NCI-H2029 (cell line): ENCODE measurements at regions not wholly inside any gene's neighbourhood (a gene's known extent, or its start where the extent isn't known, plus 50 kb on each side); places are given as distances from the start of the nearest gene placed in this dataset.

Source experiments
- DNase-seq: peaks from one replicate; lab custom pipeline; 2025; lab: John Stamatoyannopoulos, UW

DNA sequence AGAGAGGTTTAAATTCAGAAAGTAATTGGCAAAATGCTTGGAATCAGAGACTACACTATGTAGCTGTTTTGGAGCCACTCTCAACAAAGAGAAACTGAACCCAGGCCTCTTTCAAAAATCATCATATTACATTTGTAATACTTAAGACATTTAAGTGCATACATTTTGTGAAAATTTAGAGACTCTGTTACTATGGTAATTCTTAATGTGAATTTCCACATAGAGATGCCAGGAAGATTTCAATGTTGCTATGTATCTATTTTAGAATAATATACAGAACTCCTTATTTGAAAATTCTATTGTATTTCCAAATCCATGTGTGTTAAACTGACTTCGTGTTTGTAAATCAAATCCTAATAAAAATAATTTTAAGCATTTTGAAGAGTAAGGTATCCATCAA is 1260.9 kb upstream of the C9orf72 start:
- DNase-seq: no peak

GRCh38 chr9:28839778-28840430 is 1266.6 kb upstream of the C9orf72 start:
- no peak for DNase-seq

DNA sequence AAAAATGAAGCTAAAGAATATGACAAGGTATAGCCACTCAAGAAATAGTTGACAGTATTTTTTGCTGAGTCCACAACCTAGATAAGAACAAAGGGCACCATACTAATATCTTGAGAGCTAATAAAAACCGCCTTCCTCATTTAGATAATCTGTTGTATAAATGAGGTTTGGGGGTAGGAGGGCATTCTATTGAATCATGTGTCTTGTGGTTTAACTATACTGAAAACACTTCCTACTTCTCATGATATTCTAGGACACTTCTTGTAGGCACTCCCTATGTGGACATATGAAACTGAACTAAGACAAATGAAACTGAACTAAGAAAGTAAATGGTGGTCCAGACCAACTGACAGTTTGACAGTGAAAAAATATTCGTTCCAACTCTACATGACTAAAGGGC is 1268.5 kb upstream of the C9orf72 start:
- DNase-seq: no peak

- no peak for DNase-seq
Observed at GRCh38 chr9:28847331-28847730, 1274.0 kb upstream of the C9orf72 start.

DNA sequence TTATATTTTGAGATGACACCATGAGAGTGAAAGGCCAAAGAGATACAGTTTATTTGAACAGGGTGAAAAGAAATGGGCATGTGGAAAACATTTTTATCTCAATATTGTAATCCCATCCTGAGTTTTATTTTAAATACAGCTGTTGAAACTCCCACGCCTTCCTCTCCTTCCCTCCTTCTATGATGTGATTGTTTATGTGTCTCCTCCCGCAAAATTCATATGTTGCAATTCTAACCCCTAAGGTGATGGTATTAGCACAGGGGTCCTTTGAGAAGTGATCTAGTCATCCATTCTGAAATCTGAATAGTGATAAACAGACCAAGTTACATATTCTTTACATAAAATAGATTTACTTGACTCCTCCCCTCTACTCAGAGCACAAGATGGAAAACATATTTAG is 1275.4 kb upstream of the C9orf72 start:
- no peak for DNase-seq

- no peak for DNase-seq
Observed at GRCh38 chr9:28853477-28853876, 1280.2 kb upstream of the C9orf72 start.

- no peak for DNase-seq
Observed at GRCh38 chr9:28866951-28867350, 1293.7 kb upstream of the C9orf72 start.

GRCh38 chr9:28868228-28868990 is 1295.1 kb upstream of the C9orf72 start:
- DNase-seq: no peak

- no peak for DNase-seq
Observed at GRCh38 chr9:28882529-28882928, 1309.2 kb upstream of the C9orf72 start.

DNA sequence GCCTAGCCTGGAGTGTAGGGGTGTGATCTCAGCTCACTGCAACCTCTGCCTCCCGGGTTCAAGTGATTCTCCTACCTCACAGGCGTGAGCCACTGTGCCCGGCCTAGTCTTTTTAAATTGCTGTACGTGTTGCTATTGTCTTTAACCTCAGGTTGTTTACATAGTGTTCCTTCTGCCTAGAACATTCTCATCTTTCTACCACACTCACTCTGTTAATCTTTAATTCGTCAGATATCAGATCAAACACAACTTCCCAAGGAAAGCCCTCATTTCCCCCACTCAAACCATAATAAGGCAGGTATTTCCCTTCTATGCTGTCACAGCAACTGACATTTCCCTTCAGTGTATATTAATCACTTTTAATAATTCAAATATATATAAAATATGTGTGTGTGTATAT is 1310.0 kb upstream of the C9orf72 start:
- DNase-seq: no peak

DNA sequence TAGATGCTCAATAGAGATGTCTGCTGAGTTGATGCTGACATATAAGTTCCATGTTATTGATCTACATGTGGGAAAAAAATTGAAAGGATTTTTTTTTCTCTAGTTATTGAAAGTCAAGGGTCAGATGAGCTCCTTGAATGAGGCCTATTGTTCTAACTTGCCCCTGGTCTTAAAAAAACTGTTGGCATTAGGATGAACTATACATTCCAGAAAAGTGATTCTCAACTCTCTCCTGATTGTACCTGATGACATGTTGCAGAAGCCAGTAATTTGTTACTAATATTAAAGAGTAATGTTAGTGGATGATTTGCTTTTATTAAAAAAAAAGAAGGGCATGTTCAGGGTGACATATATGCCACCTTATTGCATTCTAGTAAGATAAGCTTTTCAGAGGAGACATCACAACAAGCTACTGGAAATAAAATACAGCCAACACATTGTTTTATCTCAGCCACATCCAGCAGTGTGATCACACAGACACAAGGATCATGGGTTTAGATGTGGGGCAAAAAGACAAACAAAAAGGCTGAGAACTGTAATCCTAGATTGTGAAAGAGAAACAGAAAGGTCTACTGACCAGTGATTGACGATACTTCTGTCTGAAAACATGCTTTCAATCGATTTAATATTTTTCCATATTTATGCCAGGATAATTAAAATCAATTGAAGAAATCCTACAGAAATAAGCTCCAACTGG is 1314.1 kb upstream of the C9orf72 start:
- no peak for DNase-seq

GRCh38 chr9:28888806-28889205 is 1315.5 kb upstream of the C9orf72 start:
- DNase-seq: no peak

DNA sequence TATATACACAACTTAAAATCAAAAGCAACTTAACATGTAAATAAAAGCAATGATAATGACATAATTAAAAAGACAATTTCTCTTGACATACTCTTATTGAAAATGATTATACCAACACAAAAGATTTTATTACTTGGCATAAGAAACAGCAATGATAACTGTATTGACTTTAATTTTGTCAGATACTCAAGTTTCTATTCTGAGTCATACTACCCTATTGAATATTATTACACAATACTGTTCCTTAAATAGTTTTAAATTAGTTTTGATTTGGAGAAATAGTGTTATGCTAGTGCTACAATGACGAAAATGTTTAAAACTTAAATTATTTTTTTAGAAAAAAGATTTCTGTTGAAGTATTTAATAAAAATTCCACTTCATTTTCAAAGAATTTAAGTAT is 1319.3 kb upstream of the C9orf72 start:
- DNase-seq: no peak

- DNase-seq: no peak
Observed at GRCh38 chr9:28899267-28899666, 1326.0 kb upstream of the C9orf72 start.

GRCh38 chr9:28899926-28900325 is 1326.6 kb upstream of the C9orf72 start:
- DNase-seq: no peak

DNA sequence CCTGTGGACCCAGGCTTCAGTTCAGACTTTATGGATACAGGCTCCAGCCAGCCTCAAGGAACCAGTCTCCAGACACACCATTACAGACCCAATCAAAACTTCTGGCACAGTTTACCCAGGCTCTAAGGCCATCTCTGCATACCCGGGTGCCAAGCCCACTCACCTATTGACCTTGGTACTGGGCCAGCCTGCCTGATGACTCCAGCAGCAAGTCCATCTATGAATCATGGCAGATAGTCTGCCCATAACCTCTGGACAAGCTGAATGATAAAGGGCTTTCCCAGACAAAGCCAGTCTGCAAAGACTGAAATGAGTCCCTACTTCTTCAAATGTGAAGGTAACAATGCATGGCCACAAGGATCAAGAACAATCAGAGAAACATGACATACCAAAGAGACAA is 1327.1 kb upstream of the C9orf72 start:
- no peak for DNase-seq

DNA sequence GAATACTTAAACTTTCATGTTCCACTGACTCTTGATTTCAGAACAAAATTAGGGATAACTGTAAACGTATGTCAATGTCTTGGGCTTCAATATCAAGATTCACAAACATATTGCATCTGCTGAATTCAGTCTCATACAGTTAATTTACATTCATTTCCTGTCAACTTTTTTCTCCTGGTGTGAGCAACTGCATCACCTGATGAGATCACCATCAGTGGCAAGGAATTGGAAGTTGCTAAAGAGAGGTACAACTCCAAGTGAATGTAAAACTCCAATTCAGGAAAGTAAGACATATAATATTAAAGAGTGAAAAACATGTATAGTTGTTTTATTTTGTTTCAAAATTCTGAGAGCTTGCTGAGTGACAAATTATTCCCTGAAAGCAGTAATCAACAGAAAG is 1336.2 kb upstream of the C9orf72 start:
- no peak for DNase-seq

GRCh38 chr9:28912621-28913020 is 1339.3 kb upstream of the C9orf72 start:
- no peak for DNase-seq

GRCh38 chr9:28915202-28915930 is 1342.1 kb upstream of the C9orf72 start:
- DNase-seq: no peak

- no peak for DNase-seq
Observed at GRCh38 chr9:28916348-28916747, 1343.1 kb upstream of the C9orf72 start.

DNA sequence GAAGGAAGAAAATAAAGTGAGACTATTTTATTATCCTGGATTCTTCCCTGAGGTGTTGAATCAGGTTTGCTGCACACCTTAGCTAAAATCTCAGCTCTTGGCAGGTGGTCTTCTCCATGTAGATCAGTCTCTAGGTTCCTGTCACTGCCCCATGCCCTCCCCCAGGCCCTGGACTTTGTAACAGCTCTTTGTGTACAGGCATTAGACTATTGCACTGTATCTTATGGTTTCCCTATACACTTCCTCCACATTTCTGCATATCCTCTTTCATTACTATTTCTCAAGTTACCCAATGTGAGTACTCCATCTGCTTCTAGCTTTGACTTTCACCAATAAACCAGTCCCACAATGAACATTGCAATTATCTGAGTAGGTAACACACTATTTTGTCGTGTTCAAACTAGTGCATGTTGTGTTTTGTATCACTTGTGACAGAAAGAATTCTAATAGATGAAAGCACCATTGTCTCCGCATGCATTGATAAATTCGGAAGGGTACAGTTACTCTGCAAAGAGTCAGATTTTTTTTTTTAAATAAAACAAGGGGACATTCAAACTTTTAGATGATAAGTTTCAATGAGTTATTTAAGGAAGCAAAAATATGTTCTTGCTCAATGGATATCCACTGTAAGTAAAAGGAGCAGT is 1348.7 kb upstream of the C9orf72 start:
- DNase-seq: no peak

DNA sequence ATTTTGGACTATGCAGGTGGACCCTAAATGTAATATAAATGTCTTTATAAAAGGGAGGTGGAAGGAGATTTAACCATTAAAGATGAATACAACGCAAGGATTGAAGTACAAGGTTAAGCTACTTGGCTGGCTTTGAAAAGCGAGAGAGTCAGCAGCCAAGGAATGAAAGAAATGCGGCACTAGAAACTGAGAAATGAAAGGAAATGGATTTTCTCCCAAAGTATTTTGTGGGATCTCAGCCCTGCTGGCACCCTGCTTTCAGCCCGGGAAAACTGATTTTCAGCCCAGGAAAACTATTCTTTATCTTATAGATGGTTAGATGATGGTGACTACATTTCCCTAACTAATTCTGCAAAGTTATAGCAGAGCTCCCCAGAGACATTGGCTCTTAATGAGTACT is 1349.6 kb upstream of the C9orf72 start:
- no peak for DNase-seq
